ENCODE measurements at regions not wholly inside any gene's neighbourhood (a gene's known extent, or its start where the extent isn't known, plus 50 kb on each side); places are given as distances from the start of the nearest gene placed in this dataset.

GRCh38 chr6:14380901-14381828 is 263.6 kb downstream of the CD83 start:
- Histone ChIP-seq H3F3A (replicated peaks; ENCODE audit: low read depth) (peaks cover 18% of the 10 kb centered on the region; the same call in 1 of the 2 replicates), H2AFZ (no peak overlapping the region), H3K27me3 (ENCODE audit: insufficient read depth) (no peaks in the 10 kb centered on the region), H3K79me2 (replicated peaks; ENCODE audit: insufficient read depth) (no peaks in the 10 kb centered on the region), H3K4me2 (peak overlapping the region; percentile 39), H3K4me1 (ENCODE audit: insufficient read depth) (peaks cover 45% of the 10 kb centered on the region), H4K20me1 (replicated peaks; ENCODE audit: insufficient read depth) (no peaks in the 10 kb centered on the region), H3K4me3 (peak overlapping the region; percentile 26), H3K36me3 (ENCODE audit: insufficient read depth) (peaks cover 11% of the 10 kb centered on the region), H3K9me2 (ENCODE audit: insufficient read depth) (no peaks in the 10 kb centered on the region; the same call in 1 of the 2 replicates), H3K27ac (ENCODE audit: low read depth) (peak overlapping the region; percentile 97)
- Mint-ChIP-seq H3K4me1 (peaks cover 60% of the 10 kb centered on the region), H3K36me3 (ENCODE audit: low read depth) (peaks cover 28% of the 10 kb centered on the region), H3K27ac (peak overlapping the region; percentile 96), H3K27me3 (ENCODE audit: insufficient read depth, low read depth, poor library complexity) (peaks cover 2% of the 10 kb centered on the region), H3K4me3 (peak overlapping the region; percentile 51; the same call in 2 of the 3 replicates), H3K9me3 (peaks cover 27% of the 10 kb centered on the region)
- TF ChIP-seq NANOG (IDR thresholded peaks at IDR 0.05; ENCODE audit: borderline replicate concordance) (peak; percentile 99), CTCF (conservative IDR thresholded peaks at IDR 0.05; ENCODE audit: low read depth in 2 of 2) (no peak), ZNF114 (CRISPR knock-in tag; IDR thresholded peaks at IDR 0.05) (no peak), EZH2phosphoT487 (IDR thresholded peaks at IDR 0.05; ENCODE audit: unreplicated experiment) (no peak), STAT1 (IDR thresholded peaks at IDR 0.05; ENCODE audit: unreplicated experiment) (no peak), POLR2AphosphoS5 (IDR thresholded peaks at IDR 0.05; ENCODE audit: low read depth) (0 out of 2 replicates have a peak, but pooled peaks have one; percentile 1), REST (IDR thresholded peaks at IDR 0.05; ENCODE audit: unreplicated experiment) (no peak), JUNB (IDR thresholded peaks at IDR 0.05; ENCODE audit: unreplicated experiment) (no peak), CREB1 (CRISPR knock-in tag; IDR thresholded peaks at IDR 0.05; ENCODE audit: low read depth) (peak; percentile 30; the same call in 1 of the 2 replicates), EZH2 (IDR thresholded peaks at IDR 0.05; ENCODE audit: low read depth, unreplicated experiment) (no peak), ZNF331 (CRISPR knock-in tag; IDR thresholded peaks at IDR 0.05; ENCODE audit: low read depth) (no peak)
- TF ChIP-seq, protein P1, sequence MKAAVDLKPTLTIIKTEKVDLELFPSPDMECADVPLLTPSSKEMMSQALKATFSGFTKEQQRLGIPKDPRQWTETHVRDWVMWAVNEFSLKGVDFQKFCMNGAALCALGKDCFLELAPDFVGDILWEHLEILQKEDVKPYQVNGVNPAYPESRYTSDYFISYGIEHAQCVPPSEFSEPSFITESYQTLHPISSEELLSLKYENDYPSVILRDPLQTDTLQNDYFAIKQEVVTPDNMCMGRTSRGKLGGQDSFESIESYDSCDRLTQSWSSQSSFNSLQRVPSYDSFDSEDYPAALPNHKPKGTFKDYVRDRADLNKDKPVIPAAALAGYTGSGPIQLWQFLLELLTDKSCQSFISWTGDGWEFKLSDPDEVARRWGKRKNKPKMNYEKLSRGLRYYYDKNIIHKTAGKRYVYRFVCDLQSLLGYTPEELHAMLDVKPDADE (IDR thresholded peaks at IDR 0.05) = peak; percentile 71
- TF ChIP-seq, protein P2, sequence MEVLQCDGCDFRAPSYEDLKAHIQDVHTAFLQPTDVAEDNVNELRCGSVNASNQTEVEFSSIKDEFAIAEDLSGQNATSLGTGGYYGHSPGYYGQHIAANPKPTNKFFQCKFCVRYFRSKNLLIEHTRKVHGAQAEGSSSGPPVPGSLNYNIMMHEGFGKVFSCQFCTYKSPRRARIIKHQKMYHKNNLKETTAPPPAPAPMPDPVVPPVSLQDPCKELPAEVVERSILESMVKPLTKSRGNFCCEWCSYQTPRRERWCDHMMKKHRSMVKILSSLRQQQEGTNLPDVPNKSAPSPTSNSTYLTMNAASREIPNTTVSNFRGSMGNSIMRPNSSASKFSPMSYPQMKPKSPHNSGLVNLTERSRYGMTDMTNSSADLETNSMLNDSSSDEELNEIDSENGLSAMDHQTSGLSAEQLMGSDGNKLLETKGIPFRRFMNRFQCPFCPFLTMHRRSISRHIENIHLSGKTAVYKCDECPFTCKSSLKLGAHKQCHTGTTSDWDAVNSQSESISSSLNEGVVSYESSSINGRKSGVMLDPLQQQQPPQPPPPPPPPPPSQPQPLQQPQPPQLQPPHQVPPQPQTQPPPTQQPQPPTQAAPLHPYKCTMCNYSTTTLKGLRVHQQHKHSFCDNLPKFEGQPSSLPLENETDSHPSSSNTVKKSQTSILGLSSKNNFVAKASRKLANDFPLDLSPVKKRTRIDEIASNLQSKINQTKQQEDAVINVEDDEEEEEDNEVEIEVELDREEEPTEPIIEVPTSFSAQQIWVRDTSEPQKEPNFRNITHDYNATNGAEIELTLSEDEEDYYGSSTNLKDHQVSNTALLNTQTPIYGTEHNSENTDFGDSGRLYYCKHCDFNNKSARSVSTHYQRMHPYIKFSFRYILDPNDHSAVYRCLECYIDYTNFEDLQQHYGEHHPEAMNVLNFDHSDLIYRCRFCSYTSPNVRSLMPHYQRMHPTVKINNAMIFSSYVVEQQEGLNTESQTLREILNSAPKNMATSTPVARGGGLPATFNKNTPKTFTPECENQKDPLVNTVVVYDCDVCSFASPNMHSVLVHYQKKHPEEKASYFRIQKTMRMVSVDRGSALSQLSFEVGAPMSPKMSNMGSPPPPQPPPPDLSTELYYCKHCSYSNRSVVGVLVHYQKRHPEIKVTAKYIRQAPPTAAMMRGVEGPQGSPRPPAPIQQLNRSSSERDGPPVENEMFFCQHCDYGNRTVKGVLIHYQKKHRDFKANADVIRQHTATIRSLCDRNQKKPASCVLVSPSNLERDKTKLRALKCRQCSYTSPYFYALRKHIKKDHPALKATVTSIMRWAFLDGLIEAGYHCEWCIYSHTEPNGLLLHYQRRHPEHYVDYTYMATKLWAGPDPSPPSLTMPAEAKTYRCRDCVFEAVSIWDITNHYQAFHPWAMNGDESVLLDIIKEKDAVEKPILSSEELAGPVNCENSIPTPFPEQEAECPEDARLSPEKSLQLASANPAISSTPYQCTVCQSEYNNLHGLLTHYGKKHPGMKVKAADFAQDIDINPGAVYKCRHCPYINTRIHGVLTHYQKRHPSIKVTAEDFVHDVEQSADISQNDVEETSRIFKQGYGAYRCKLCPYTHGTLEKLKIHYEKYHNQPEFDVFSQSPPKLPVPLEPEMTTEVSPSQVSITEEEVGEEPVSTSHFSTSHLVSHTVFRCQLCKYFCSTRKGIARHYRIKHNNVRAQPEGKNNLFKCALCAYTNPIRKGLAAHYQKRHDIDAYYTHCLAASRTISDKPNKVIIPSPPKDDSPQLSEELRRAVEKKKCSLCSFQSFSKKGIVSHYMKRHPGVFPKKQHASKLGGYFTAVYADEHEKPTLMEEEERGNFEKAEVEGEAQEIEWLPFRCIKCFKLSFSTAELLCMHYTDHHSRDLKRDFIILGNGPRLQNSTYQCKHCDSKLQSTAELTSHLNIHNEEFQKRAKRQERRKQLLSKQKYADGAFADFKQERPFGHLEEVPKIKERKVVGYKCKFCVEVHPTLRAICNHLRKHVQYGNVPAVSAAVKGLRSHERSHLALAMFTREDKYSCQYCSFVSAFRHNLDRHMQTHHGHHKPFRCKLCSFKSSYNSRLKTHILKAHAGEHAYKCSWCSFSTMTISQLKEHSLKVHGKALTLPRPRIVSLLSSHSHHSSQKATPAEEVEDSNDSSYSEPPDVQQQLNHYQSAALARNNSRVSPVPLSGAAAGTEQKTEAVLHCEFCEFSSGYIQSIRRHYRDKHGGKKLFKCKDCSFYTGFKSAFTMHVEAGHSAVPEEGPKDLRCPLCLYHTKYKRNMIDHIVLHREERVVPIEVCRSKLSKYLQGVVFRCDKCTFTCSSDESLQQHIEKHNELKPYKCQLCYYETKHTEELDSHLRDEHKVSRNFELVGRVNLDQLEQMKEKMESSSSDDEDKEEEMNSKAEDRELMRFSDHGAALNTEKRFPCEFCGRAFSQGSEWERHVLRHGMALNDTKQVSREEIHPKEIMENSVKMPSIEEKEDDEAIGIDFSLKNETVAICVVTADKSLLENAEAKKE (CRISPR knock-in tag; IDR thresholded peaks at IDR 0.05) = peak; percentile 52
- peak; percentile 62 for ATAC-seq
- peak; percentile 84 for DNase-seq (ENCODE audit: low spot score)
